ENCODE measurements at regions not wholly inside any gene's neighbourhood (a gene's known extent, or its start where the extent isn't known, plus 50 kb on each side); places are given as distances from the start of the nearest gene placed in this dataset.
"Not testable (repeated sequence)": the region's sequence is repeated elsewhere in the genome, so short reads cannot be mapped to it uniquely, and the experiment has no call there.

- H3K27me3 ChIP-seq (ENCODE audit: insufficient read depth in 3 of 3, low read length in 2 of 3), result no peaks in the 10 kb centered on the region
- no peak overlapping the region for H3K4me3 ChIP-seq
- WGBS, 3 donors, result 45 to 57% (median 55%) methylated on average over 1 of the region's 1 CpG
- no peaks in the 10 kb centered on the region for H3K36me3 ChIP-seq (ENCODE audit: insufficient read depth in 1 of 2, low read depth in 1 of 2)
- intact Hi-C loops (cut with DNase I), result no loop called here
- ATAC-seq (no peak), DNase-seq (no peak)
- H3K27ac ChIP-seq, result no peak overlapping the region
- H3K9me3 ChIP-seq, result no peaks in the 10 kb centered on the region
- TF ChIP-seq, protein P1, sequence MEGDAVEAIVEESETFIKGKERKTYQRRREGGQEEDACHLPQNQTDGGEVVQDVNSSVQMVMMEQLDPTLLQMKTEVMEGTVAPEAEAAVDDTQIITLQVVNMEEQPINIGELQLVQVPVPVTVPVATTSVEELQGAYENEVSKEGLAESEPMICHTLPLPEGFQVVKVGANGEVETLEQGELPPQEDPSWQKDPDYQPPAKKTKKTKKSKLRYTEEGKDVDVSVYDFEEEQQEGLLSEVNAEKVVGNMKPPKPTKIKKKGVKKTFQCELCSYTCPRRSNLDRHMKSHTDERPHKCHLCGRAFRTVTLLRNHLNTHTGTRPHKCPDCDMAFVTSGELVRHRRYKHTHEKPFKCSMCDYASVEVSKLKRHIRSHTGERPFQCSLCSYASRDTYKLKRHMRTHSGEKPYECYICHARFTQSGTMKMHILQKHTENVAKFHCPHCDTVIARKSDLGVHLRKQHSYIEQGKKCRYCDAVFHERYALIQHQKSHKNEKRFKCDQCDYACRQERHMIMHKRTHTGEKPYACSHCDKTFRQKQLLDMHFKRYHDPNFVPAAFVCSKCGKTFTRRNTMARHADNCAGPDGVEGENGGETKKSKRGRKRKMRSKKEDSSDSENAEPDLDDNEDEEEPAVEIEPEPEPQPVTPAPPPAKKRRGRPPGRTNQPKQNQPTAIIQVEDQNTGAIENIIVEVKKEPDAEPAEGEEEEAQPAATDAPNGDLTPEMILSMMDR (IDR thresholded peaks at IDR 0.05), result no peak
- no peaks in the 10 kb centered on the region for H3K4me1 ChIP-seq
Measured at GRCh38 chr4:100009490-100009889, 59.4 kb upstream of the H2AZ1 start.

- Histone ChIP-seq H3K27me3 (ENCODE audit: insufficient read depth in 3 of 3, low read length in 2 of 3) (no peaks in the 10 kb centered on the region), H3K4me3 (no peak overlapping the region), H3K36me3 (ENCODE audit: insufficient read depth in 1 of 2, low read depth in 1 of 2) (no peaks in the 10 kb centered on the region), H3K27ac (no peak overlapping the region), H3K9me3 (no peaks in the 10 kb centered on the region), H3K4me1 (no peaks in the 10 kb centered on the region)
- WGBS, 3 donors, result 80 to 87% (median 81%) methylated on average over 1 of the region's 1 CpG
- ATAC-seq, result no peak
- intact Hi-C loops (cut with DNase I), result no loop called here
- DNase-seq, result no peak
- TF ChIP-seq, protein P1 (IDR thresholded peaks at IDR 0.05), result no peak
Measured at GRCh38 chr4:100008048-100008447, 58.0 kb upstream of the H2AZ1 start.

DNA sequence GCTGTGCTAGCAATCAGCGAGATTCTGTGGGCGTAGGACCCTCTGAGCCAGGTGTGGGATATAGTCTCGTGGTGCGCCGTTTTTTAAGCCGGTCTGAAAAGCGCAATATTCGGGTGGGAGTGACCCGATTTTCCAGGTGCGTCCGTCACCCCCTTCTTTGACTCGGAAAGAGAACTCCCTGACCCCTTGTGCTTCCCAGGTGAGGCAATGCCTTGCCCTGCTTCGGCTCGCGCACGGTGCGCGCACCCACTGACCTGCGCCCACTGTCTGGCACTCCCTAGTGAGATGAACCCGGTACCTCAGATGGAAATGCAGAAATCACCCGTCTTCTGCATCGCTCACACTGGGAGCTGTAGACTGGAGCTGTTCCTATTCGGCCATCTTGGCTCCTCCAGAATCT lies 56.1 kb upstream of the H2AZ1 start:
- H3K4me3 ChIP-seq; H3K27me3 ChIP-seq (ENCODE audit: insufficient read depth in 3 of 3, low read length in 2 of 3); intact Hi-C loops (cut with DNase I); H3K4me1 ChIP-seq; H3K27ac ChIP-seq; H3K9me3 ChIP-seq; DNase-seq; ATAC-seq; H3K36me3 ChIP-seq (ENCODE audit: insufficient read depth in 1 of 2, low read depth in 1 of 2): not testable (repeated sequence)
- WGBS, 3 donors, result 95 to 100% (median 98%) methylated on average over 3 to 12 of the region's 23 CpGs

All from psoas muscle (tissue), 7 donors.